Loucy (cell line): ENCODE measurements at regions not wholly inside any gene's neighbourhood (a gene's known extent, or its start where the extent isn't known, plus 50 kb on each side); places are given as distances from the start of the nearest gene placed in this dataset.

ENCODE experiments used
- EZH2phosphoT487 ChIP-seq: fragments of 200-600 bp; IDR thresholded peaks from 2 replicates; pipeline ENCODE4 v1.6.1; 2018; ENCODE audit warnings: antibody characterized with exemption, mild to moderate bottlenecking, moderate library complexity, borderline replicate concordance
- TF ChIP-seq, protein P1 (sequence below): fragments of 200-600 bp; sonication (generic); conservative IDR thresholded peaks from 2 replicates; pipeline ENCODE4 v1.5.1; 2014; ENCODE audit warnings: mild to moderate bottlenecking, antibody characterized with exemption, low read length

DNA sequence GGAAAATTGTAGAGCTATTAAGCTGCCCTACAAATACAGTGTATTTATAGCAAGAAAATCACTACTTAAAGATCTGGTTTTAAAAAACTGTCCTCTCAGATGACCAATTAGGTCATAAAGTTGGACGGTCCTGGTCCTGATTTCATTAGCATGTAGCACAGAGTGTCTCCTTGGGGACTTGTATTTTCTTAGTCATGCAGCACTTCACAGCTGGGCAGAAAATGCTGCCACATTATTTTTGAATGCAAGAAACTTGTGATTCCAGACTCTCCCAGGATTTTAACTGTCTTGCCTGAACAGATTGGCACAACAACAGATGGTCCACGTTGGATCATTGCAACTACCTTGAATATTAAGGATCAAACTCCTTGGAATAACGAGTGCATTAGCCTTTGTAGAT is 348.1 kb upstream of the SGCD start:
- TF ChIP-seq, protein P1, sequence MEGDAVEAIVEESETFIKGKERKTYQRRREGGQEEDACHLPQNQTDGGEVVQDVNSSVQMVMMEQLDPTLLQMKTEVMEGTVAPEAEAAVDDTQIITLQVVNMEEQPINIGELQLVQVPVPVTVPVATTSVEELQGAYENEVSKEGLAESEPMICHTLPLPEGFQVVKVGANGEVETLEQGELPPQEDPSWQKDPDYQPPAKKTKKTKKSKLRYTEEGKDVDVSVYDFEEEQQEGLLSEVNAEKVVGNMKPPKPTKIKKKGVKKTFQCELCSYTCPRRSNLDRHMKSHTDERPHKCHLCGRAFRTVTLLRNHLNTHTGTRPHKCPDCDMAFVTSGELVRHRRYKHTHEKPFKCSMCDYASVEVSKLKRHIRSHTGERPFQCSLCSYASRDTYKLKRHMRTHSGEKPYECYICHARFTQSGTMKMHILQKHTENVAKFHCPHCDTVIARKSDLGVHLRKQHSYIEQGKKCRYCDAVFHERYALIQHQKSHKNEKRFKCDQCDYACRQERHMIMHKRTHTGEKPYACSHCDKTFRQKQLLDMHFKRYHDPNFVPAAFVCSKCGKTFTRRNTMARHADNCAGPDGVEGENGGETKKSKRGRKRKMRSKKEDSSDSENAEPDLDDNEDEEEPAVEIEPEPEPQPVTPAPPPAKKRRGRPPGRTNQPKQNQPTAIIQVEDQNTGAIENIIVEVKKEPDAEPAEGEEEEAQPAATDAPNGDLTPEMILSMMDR, result no peak
- TF ChIP-seq EZH2phosphoT487, result no peak
